Panc1 (cell line): ENCODE measurements at regions not wholly inside any gene's neighbourhood (a gene's known extent, or its start where the extent isn't known, plus 50 kb on each side); places are given as distances from the start of the nearest gene placed in this dataset.

Experiments used
- ATAC-seq: fragments of 200-7000 bp; cut with Tn5 transposase; 2 replicates; pipeline ENCODE4 v1.9.1; 2020; ENCODE audit warnings: mild to moderate bottlenecking, moderate library complexity
- BruUV-seq: library from RNA; stranded (reverse); fragments of 400-500 nt; replicated peaks from 2 replicates; lab custom pipeline; 2021; lab: Mats Ljungman, UMichigan
- CTCF ChIA-PET: fragments of 300-600 bp; sonication (Branson Sonifier 250); formaldehyde crosslinking; loops from one replicate; lab custom pipeline; 2022; ENCODE audit warnings: antibody characterized with exemption; lab: Charles Lee
- POLR2A ChIA-PET: fragments of 300-600 bp; sonication (Branson Sonifier 250); formaldehyde crosslinking; loops from one replicate; lab custom pipeline; 2022; ENCODE audit warnings: antibody characterized with exemption; lab: Charles Lee
- DNase-seq: peaks from one replicate; pipeline ENCODE4 v3.0.0-alpha.2; 2010; ENCODE audit warnings: low read depth, low spot score
- H3K27ac ChIP-seq: 2 replicates; pipeline ENCODE4 v1.5.1; 2011; ENCODE audit warnings: mild to moderate bottlenecking, low read length, inconsistent platforms
- H3K27me3 ChIP-seq: fragments of 200-500 bp; sonication (Bioruptor generic); 2 replicates; pipeline ENCODE4 v1.6.0; 2014; ENCODE audit warnings: low read length, inconsistent platforms; ENCODE audit not compliant: control insufficient read depth, insufficient read depth
- H3K36me3 ChIP-seq: fragments of 200-500 bp; sonication (Bioruptor generic); 2 replicates; pipeline ENCODE4 v1.5.1; 2014; ENCODE audit warnings: inconsistent platforms, mild to moderate bottlenecking, low read length, moderate library complexity; ENCODE audit not compliant: control insufficient read depth, insufficient read depth
- H3K4me1 ChIP-seq: 2 replicates; pipeline ENCODE4 v1.5.1; 2011; ENCODE audit warnings: inconsistent platforms, mild to moderate bottlenecking, low read length, moderate library complexity; ENCODE audit not compliant: control insufficient read depth, insufficient read depth
- H3K4me3 ChIP-seq, 2 experiments: 2 replicates each; pipeline ENCODE4 v1.5.1; 2011 to 2012; ENCODE audit warnings: low read depth in 2 of 2, low read length in 2 of 2, mild to moderate bottlenecking in 2 of 2, inconsistent platforms in 1 of 2, moderate library complexity in 1 of 2
- H3K9me3 ChIP-seq: fragments of 200-500 bp; sonication (Bioruptor generic); 2 replicates; pipeline ENCODE4 v1.5.1; 2014; ENCODE audit warnings: low read depth, mild to moderate bottlenecking, inconsistent platforms, low read length, moderate library complexity; ENCODE audit not compliant: control insufficient read depth, insufficient read depth
- POLR2AphosphoS5 ChIP-seq: IDR thresholded peaks from 2 replicates; pipeline ENCODE4 v1.6.1; 2012; ENCODE audit warnings: mild to moderate bottlenecking, low read depth, low read length, moderate library complexity
- SIN3A ChIP-seq: IDR thresholded peaks from 2 replicates; pipeline ENCODE4 v1.6.1; 2012; ENCODE audit warnings: low read depth, mild to moderate bottlenecking, low read length, moderate library complexity, borderline replicate concordance; ENCODE audit not compliant: insufficient read depth
- TCF7L2 ChIP-seq: IDR thresholded peaks from 2 replicates; pipeline ENCODE4 v1.6.1; 2011; ENCODE audit warnings: mild to moderate bottlenecking, low read depth, low read length, inconsistent platforms
- in situ Hi-C: cut with HindIII; loops from 2 replicates; pipeline ENCODE4 v1.10.0; 2016; ENCODE audit warnings: low sequenced_read_pairs, low pct_unique_long_range_greater_than_20kb
- intact Hi-C: fragments of 100-400 bp; cut with micrococcal nuclease; formaldehyde crosslinking; loops from one replicate; pipeline ENCODE4 v1.10.0; 2022; ENCODE audit not compliant: unreplicated experiment
- TF ChIP-seq, protein P1 (sequence below), 2 experiments: IDR thresholded peaks; 2 replicates each; pipeline ENCODE4 v1.6.1; 2011 to 2012; ENCODE audit warnings: low read depth in 2 of 2, control low read depth in 1 of 2, low read length in 1 of 2, mild to moderate bottlenecking in 1 of 2, moderate library complexity in 1 of 2; ENCODE audit not compliant: insufficient read depth in 1 of 2
- TF ChIP-seq, protein P2 (sequence below): fragments of 450-650 bp; IDR thresholded peaks from 2 replicates; pipeline ENCODE4 v1.5.1; 2017; ENCODE audit warnings: mild to moderate bottlenecking

DNA sequence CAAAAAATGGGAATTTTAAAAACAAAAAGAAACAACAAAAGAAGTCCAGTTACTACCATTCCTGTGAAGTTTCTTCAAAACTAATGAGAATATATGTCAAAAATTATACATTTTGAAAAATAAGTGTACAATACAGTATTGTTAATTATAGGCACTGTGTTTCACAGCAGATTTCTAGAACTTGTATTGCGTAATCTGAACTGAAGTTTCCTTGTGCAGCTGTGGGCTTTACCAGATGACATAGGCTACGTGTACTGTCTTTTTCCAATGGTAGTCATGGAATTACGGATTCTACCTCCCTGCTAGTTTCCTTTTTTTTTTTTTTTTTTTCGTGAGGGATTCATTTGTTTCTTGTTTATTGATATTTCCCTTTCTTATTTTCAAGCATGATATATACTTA, 113.8 kb upstream of the GABRA2 start:
- Histone ChIP-seq H3K27ac (no peak overlapping the region), H3K27me3 (no peaks in the 10 kb centered on the region), H3K9me3 (no peaks in the 10 kb centered on the region), H3K36me3 (no peaks in the 10 kb centered on the region), H3K4me3 (no peak overlapping the region), H3K4me1 (no peaks in the 10 kb centered on the region)
- POLR2A ChIA-PET, result no interaction called here
- CTCF ChIA-PET, result no interaction called here
- BruUV-seq, result no TSS peak
- TF ChIP-seq POLR2AphosphoS5 (no peak), TCF7L2 (no peak), SIN3A (no peak)
- TF ChIP-seq, protein P1, sequence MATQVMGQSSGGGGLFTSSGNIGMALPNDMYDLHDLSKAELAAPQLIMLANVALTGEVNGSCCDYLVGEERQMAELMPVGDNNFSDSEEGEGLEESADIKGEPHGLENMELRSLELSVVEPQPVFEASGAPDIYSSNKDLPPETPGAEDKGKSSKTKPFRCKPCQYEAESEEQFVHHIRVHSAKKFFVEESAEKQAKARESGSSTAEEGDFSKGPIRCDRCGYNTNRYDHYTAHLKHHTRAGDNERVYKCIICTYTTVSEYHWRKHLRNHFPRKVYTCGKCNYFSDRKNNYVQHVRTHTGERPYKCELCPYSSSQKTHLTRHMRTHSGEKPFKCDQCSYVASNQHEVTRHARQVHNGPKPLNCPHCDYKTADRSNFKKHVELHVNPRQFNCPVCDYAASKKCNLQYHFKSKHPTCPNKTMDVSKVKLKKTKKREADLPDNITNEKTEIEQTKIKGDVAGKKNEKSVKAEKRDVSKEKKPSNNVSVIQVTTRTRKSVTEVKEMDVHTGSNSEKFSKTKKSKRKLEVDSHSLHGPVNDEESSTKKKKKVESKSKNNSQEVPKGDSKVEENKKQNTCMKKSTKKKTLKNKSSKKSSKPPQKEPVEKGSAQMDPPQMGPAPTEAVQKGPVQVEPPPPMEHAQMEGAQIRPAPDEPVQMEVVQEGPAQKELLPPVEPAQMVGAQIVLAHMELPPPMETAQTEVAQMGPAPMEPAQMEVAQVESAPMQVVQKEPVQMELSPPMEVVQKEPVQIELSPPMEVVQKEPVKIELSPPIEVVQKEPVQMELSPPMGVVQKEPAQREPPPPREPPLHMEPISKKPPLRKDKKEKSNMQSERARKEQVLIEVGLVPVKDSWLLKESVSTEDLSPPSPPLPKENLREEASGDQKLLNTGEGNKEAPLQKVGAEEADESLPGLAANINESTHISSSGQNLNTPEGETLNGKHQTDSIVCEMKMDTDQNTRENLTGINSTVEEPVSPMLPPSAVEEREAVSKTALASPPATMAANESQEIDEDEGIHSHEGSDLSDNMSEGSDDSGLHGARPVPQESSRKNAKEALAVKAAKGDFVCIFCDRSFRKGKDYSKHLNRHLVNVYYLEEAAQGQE (IDR thresholded peaks at IDR 0.05; ENCODE audit: insufficient read depth in 1 of 2, low read depth in 2 of 2, low read length in 1 of 2), result no peak
- TF ChIP-seq, protein P2, sequence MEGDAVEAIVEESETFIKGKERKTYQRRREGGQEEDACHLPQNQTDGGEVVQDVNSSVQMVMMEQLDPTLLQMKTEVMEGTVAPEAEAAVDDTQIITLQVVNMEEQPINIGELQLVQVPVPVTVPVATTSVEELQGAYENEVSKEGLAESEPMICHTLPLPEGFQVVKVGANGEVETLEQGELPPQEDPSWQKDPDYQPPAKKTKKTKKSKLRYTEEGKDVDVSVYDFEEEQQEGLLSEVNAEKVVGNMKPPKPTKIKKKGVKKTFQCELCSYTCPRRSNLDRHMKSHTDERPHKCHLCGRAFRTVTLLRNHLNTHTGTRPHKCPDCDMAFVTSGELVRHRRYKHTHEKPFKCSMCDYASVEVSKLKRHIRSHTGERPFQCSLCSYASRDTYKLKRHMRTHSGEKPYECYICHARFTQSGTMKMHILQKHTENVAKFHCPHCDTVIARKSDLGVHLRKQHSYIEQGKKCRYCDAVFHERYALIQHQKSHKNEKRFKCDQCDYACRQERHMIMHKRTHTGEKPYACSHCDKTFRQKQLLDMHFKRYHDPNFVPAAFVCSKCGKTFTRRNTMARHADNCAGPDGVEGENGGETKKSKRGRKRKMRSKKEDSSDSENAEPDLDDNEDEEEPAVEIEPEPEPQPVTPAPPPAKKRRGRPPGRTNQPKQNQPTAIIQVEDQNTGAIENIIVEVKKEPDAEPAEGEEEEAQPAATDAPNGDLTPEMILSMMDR, result no peak
- no peak for ATAC-seq
- intact Hi-C loops (no loop called here), in situ Hi-C loops (no loop called here)
- DNase-seq, result no peak

DNA sequence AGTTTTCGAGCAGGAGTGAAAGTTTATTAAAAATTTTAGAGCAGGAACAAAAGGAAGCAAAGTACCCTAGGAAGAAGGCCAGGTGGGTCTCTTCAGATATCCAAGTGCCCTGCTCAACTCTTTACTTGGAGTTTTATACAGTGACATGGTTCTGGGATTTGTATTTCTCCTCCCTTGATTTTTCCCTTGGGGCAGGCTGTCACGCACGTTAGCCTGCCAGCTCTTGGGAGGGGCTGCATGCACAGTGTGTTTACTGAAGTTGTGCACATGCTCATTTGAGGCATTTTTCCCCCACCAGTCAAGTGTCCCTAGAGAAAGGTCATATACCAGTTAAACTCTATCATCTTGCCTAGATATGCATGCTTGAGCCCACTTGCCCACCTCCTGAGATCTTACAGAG, 102.5 kb upstream of the GABRA2 start:
- H3K27ac ChIP-seq, result no peak overlapping the region
- BruUV-seq, result no TSS peak
- ChIA-PET POLR2A (no interaction called here), CTCF (no interaction called here)
- in situ Hi-C loops, result no loop called here
- intact Hi-C loops, result no loop called here
- TF ChIP-seq, protein P1 (IDR thresholded peaks at IDR 0.05; ENCODE audit: insufficient read depth in 1 of 2, low read depth in 2 of 2, low read length in 1 of 2), result no peak
- TF ChIP-seq TCF7L2 (no peak), SIN3A (no peak), POLR2AphosphoS5 (no peak)
- TF ChIP-seq, protein P2, result no peak
- no peaks in the 10 kb centered on the region for H3K4me1 ChIP-seq
- H3K9me3 ChIP-seq, result no peaks in the 10 kb centered on the region
- no peak overlapping the region for H3K4me3 ChIP-seq
- no peaks in the 10 kb centered on the region for H3K36me3 ChIP-seq
- H3K27me3 ChIP-seq, result no peaks in the 10 kb centered on the region
- ATAC-seq (no peak), DNase-seq (no peak)
